Posterior vena cava (tissue), 2 donors: ENCODE measurements at regions not wholly inside any gene's neighbourhood (a gene's known extent, or its start where the extent isn't known, plus 50 kb on each side); places are given as distances from the start of the nearest gene placed in this dataset.

Experiments used
- DNase-seq: peaks from one replicate; pipeline ENCODE4 v3.0.0-alpha.2; 2020; ENCODE audit warnings: low spot score
- intact Hi-C, 2 donors: fragments of 100-400 bp; cut with DNase I; formaldehyde crosslinking; loops; one replicate each; pipeline versions ENCODE4 v1.14.1 to v1.14.2; 2022 to 2023
- donor health status: DM: yes; HTN: yes; CAD: no.
- donor health status: DM: yes; HTN: yes; CAD: no.

- intact Hi-C loops = no loop called here
- DNase-seq = no peak
These were observed 54.5 kb upstream of the TIAM1 start for GRCh38 chr21:31398574-31398973.

GRCh38 chr21:31397939-31398338 is 53.9 kb upstream of the TIAM1 start:
- intact Hi-C loops = no loop called here

GRCh38 chr21:31397515-31397926 is 53.5 kb upstream of the TIAM1 start:
- intact Hi-C loops = no loop called here
- DNase-seq = no peak

More at GRCh38 chr21:31397939-31398338, 53.9 kb upstream of the TIAM1 start:
- no peak for DNase-seq

- intact Hi-C loops = no loop called here
- DNase-seq = no peak
These were observed 53.0 kb upstream of the TIAM1 start for GRCh38 chr21:31397030-31397429.

GRCh38 chr21:31396399-31396798 is 52.3 kb upstream of the TIAM1 start:
- no peak for DNase-seq
- intact Hi-C loops = no loop called here

GRCh38 chr21:31395791-31396190 is 51.7 kb upstream of the TIAM1 start:
- intact Hi-C loops = no loop called here
- no peak for DNase-seq

GRCh38 chr21:31395268-31395667 is 51.2 kb upstream of the TIAM1 start:
- no peak for DNase-seq
- intact Hi-C loops = no loop called here

GRCh38 chr21:31394309-31394708 is 50.2 kb upstream of the TIAM1 start:
- no peak for DNase-seq

More at GRCh38 chr21:31394309-31394708, 50.2 kb upstream of the TIAM1 start:
- intact Hi-C loops = no loop called here
